ENCODE measurements at regions not wholly inside any gene's neighbourhood (a gene's known extent, or its start where the extent isn't known, plus 50 kb on each side); places are given as distances from the start of the nearest gene placed in this dataset.

GRCh38 chr11:42025121-42025803 is 565.8 kb upstream of the LRRC4C start:
- Histone ChIP-seq H3K27me3 (ENCODE audit: control insufficient read depth, insufficient read depth, low read length, poor library complexity, severe bottlenecking) (no peaks in the 10 kb centered on the region), H3K36me3 (ENCODE audit: control insufficient read depth, insufficient read depth, low read length) (no peaks in the 10 kb centered on the region), H3K4me3 (ENCODE audit: low read length) (no peak overlapping the region), H3K4me1 (ENCODE audit: control insufficient read depth, insufficient read depth, low read length) (no peaks in the 10 kb centered on the region), H3K9me3 (ENCODE audit: control insufficient read depth, low read length) (peaks cover 7% of the 10 kb centered on the region), H3K27ac (ENCODE audit: low read depth, low read length) (no peak overlapping the region), H3K9ac (ENCODE audit: extremely low read depth, low read length, poor library complexity, severe bottlenecking) (no peak overlapping the region)
- no peak overlapping the region for H3K27ac Mint-ChIP-seq
- peaks cover 4% of the 10 kb centered on the region for H3K4me1 Mint-ChIP-seq
- H3K27me3 Mint-ChIP-seq (ENCODE audit: insufficient read depth), result no peaks in the 10 kb centered on the region
- H3K36me3 Mint-ChIP-seq (ENCODE audit: low read depth), result no peaks in the 10 kb centered on the region
- TF ChIP-seq, protein P1, sequence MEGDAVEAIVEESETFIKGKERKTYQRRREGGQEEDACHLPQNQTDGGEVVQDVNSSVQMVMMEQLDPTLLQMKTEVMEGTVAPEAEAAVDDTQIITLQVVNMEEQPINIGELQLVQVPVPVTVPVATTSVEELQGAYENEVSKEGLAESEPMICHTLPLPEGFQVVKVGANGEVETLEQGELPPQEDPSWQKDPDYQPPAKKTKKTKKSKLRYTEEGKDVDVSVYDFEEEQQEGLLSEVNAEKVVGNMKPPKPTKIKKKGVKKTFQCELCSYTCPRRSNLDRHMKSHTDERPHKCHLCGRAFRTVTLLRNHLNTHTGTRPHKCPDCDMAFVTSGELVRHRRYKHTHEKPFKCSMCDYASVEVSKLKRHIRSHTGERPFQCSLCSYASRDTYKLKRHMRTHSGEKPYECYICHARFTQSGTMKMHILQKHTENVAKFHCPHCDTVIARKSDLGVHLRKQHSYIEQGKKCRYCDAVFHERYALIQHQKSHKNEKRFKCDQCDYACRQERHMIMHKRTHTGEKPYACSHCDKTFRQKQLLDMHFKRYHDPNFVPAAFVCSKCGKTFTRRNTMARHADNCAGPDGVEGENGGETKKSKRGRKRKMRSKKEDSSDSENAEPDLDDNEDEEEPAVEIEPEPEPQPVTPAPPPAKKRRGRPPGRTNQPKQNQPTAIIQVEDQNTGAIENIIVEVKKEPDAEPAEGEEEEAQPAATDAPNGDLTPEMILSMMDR (conservative IDR thresholded peaks at IDR 0.05), result no peak
- 84% methylated on average over 4 of the region's 4 CpGs; no CpG with 5 or more reads in 1 of the 2 experiments for WGBS, 2 experiments (ENCODE audit: insufficient coverage in 1 of 2, insufficient read length in 1 of 2)
- DNase-seq, result no peak
- no peak overlapping the region for H3K4me3 Mint-ChIP-seq
- peaks cover 18% of the 10 kb centered on the region for H3K9me3 Mint-ChIP-seq

GRCh38 chr11:42034826-42035225 is 575.4 kb upstream of the LRRC4C start:
- Histone ChIP-seq H3K36me3 (ENCODE audit: control insufficient read depth, insufficient read depth, low read length) (no peaks in the 10 kb centered on the region), H3K9me3 (ENCODE audit: control insufficient read depth, low read length) (no peaks in the 10 kb centered on the region), H3K4me3 (ENCODE audit: low read length) (no peak overlapping the region), H3K27ac (ENCODE audit: low read depth, low read length) (no peak overlapping the region), H3K9ac (ENCODE audit: extremely low read depth, low read length, poor library complexity, severe bottlenecking) (no peak overlapping the region), H3K27me3 (ENCODE audit: control insufficient read depth, insufficient read depth, low read length, poor library complexity, severe bottlenecking) (no peaks in the 10 kb centered on the region), H3K4me1 (ENCODE audit: control insufficient read depth, insufficient read depth, low read length) (no peaks in the 10 kb centered on the region)
- Mint-ChIP-seq H3K36me3 (ENCODE audit: low read depth) (no peaks in the 10 kb centered on the region), H3K4me1 (peaks cover 11% of the 10 kb centered on the region), H3K27me3 (ENCODE audit: insufficient read depth) (peaks cover 11% of the 10 kb centered on the region), H3K27ac (no peak overlapping the region), H3K4me3 (no peak overlapping the region), H3K9me3 (peaks cover 4% of the 10 kb centered on the region)
- TF ChIP-seq, protein P1 (conservative IDR thresholded peaks at IDR 0.05), result no peak
- DNase-seq, result no peak

DNA sequence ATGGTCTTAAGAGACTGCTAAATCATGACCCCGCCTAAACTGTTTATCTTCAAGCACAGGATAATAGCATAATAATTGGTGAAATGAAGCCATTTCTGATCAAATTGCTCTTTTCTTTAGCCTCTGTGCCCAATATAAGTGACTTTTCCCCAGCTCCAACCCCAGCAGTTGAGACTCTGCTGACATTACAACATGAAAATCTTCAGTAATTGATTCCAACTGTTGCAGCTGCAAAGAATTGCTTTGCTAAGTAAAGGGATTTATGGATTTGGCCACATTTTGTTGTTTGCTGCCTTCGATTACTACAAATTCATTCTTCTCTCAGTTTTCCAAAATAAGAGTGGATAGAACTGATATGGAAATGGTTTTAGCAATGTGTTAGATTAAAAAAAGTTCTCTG is 576.7 kb upstream of the LRRC4C start:
- 92 to 100% methylated on average over 1 to 2 of the region's 2 CpGs for WGBS, 2 experiments (ENCODE audit: insufficient coverage in 1 of 2, insufficient read length in 1 of 2)
- H3K9me3 Mint-ChIP-seq, result no peaks in the 10 kb centered on the region

More for the DNA sequence above, 576.7 kb upstream of the LRRC4C start:
- H3K4me1 Mint-ChIP-seq, result peaks cover 11% of the 10 kb centered on the region
- Histone ChIP-seq H3K4me1 (ENCODE audit: control insufficient read depth, insufficient read depth, low read length) (no peaks in the 10 kb centered on the region), H3K36me3 (ENCODE audit: control insufficient read depth, insufficient read depth, low read length) (no peaks in the 10 kb centered on the region), H3K27ac (ENCODE audit: low read depth, low read length) (no peak overlapping the region), H3K4me3 (ENCODE audit: low read length) (no peak overlapping the region), H3K27me3 (ENCODE audit: control insufficient read depth, insufficient read depth, low read length, poor library complexity, severe bottlenecking) (no peaks in the 10 kb centered on the region), H3K9me3 (ENCODE audit: control insufficient read depth, low read length) (no peaks in the 10 kb centered on the region), H3K9ac (ENCODE audit: extremely low read depth, low read length, poor library complexity, severe bottlenecking) (no peak overlapping the region)
- H3K27ac Mint-ChIP-seq, result no peak overlapping the region
- DNase-seq, result no peak
- H3K36me3 Mint-ChIP-seq (ENCODE audit: low read depth), result no peaks in the 10 kb centered on the region
- TF ChIP-seq, protein P1 (conservative IDR thresholded peaks at IDR 0.05), result no peak
- peaks cover 11% of the 10 kb centered on the region for H3K27me3 Mint-ChIP-seq (ENCODE audit: insufficient read depth)
- H3K4me3 Mint-ChIP-seq, result no peak overlapping the region
